SH-SY5Y (cell line): ENCODE measurements at regions not wholly inside any gene's neighbourhood (a gene's known extent, or its start where the extent isn't known, plus 50 kb on each side); places are given as distances from the start of the nearest gene placed in this dataset.

ENCODE experiments used
- GATA2 ChIP-seq: IDR thresholded peaks from 2 replicates; pipeline ENCODE4 v1.6.1; 2011; ENCODE audit warnings: mild to moderate bottlenecking, low read depth, low read length
- GATA3 ChIP-seq: IDR thresholded peaks from 2 replicates; pipeline ENCODE4 v1.6.1; 2011; ENCODE audit warnings: low read depth, mild to moderate bottlenecking, low read length, moderate library complexity

DNA sequence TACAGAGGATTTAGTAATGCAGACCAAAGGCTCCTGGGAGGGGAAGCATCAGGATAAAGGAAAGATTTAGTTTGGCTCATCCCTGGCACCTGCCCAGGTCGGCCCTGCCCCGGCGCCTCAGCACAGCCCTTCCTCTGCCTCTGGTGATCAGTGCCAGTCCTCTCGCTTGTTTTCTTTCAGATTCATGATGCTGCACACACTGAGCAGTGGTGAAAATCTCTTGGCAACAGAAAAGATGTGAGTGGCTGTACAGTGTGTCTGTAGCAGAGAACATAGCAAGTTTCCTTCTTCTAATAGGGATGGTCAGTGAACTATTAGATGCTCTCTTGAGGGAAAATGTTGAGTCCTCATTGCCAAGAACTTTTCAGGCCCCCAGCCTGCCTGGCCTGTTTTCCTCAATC, 994.1 kb downstream of the KCNMA1 start:
- TF ChIP-seq GATA2 (no peak), GATA3 (no peak)
